GM18858 (cell line): ENCODE measurements at regions not wholly inside any gene's neighbourhood (a gene's known extent, or its start where the extent isn't known, plus 50 kb on each side); places are given as distances from the start of the nearest gene placed in this dataset.
A peak's percentile ranks its signal among the peaks of the same experiment; 100 is the strongest.

ENCODE experiments used
- ATAC-seq: cut with Tn5 transposase; IDR thresholded peaks from one replicate; pipeline ENCODE4 v1.9.1; 2021; ENCODE audit not compliant: unreplicated experiment

DNA sequence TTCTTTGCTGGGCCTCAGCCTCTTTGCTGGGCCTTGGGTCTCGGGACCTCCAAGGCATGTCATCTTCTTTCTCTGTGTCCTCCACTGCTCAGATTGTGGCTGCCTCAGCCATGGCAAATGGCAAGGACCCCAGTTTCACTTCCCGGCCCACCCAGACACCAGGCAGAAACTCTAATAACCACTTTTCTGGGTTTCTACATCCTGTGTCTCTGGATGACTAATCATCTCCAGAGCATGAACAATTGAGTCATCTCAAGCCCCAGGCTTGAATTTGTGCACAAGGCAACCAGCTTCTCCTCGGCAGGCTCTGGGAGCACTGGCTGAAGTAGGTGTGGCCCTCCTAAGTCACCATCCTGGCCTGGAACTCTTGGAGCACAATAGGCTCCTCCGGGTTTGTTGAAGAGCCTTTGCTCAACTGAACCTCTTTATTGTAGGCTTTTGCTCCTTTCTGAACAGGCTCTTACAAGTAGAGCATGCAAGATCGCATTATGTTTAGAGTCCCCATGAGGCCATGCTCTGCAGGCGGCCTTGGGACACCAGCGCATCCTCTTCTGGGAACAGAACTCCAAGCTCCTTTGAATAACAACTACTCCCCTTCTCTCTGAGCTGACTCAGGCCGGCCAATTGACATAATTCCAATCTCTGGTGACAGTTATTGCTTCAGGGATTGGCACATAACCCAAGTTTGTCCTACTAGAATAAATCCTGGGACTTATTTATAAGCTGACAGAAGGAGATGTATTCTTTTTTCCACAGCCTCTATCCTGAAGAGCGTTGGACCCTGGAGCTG lies 218.1 kb downstream of the WDR11 start:
- peak; percentile 93 for ATAC-seq

- ATAC-seq, result no peak
These were observed 219.3 kb downstream of the WDR11 start for GRCh38 chr10:121070275-121071070.

DNA sequence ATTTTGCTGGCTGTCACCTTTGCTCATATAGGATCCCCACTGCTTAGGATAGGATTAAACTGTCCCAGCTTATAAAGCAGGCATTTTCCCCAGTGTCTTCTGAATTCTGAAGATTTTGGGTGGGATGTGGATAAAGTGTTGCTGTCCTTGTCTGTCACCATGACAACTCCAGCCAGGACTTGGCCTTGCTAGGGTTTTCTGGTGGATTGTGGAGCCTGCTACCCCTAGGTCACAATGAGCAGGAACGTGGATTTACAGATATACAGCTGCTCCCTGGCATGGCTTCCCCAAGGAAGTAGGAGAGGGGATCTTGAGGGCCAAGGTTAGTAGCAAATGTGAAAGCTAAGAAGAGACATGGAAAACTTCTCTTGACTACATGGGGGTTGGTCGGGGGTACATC lies 220.7 kb downstream of the WDR11 start:
- no peak for ATAC-seq

DNA sequence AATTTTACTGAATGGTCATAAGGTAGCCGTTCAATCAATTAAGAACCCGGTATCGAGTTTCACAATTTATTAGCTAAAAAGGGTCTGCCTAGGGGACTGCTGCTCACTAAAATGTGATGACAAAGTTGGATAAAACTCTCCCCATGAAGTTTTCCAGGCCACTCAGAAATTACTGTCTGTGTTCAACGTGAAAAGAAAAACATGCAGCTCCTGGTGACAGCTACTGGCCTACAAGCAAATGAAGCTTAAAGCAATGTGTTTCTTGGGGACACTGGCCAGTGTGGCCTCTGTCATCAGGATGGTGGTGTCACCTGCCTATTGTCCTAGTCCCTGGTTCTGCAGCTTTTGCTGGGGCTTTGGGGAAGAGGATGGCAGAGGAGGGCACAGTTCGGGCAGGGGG lies 222.6 kb downstream of the WDR11 start:
- no peak for ATAC-seq

GRCh38 chr10:121076776-121077715 lies 225.9 kb downstream of the WDR11 start:
- ATAC-seq, result no peak

GRCh38 chr10:121078036-121078435 lies 226.9 kb downstream of the WDR11 start:
- no peak for ATAC-seq

GRCh38 chr10:121078672-121079102 lies 227.5 kb downstream of the WDR11 start:
- no peak for ATAC-seq

DNA sequence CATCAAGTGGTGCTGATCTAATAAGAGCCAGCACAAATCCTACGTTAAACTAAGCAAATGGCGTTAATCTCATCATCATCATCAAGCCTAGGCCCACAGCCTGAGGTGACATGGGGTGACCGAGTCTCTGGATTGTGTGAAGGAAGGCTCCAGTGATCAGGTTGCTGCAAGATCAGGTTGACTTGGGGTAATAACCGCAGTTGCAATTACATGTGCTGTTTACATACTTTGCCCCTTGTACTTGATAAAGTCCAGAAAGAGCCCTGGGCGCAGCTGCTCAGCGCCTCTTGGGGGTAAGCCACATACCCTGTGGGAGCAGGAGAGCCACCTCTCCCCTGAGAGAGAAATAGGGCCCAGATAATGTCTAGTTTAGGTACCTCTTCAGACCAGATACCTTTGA lies 228.1 kb downstream of the WDR11 start:
- no peak for ATAC-seq

DNA sequence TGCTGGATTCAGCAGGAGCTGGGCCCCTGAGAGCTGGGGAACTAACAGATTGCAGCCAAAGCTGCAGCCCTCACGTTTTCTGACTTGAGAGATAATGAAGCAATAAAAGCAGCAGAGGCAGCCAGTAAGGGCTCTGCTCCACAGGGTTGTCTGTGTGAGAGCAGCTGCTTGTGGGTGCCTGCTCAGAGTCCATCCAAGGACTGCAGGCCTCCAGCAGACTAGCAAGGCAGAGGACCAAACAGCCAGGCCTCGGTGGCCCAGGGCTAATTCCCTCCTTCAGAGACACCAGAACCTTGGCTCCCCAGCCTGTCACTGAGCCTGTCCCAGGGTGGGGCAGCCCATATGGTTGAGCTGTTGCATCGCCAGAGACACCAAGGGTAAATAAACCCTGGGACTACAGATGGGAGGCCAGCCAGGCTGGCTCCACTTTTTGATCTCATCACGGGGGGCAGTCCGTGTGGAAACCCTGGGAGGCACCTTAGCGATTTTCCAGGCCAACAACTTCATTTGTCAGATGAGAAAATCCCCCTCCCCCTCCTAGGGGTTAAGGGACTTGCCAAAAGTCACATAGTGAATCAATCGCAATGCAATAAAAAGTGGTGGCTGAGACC lies 229.2 kb downstream of the WDR11 start:
- ATAC-seq, result no peak

- ATAC-seq, result no peak
These were observed 230.1 kb downstream of the WDR11 start for GRCh38 chr10:121081306-121081705.

GRCh38 chr10:121082984-121083383 lies 231.8 kb downstream of the WDR11 start:
- no peak for ATAC-seq

DNA sequence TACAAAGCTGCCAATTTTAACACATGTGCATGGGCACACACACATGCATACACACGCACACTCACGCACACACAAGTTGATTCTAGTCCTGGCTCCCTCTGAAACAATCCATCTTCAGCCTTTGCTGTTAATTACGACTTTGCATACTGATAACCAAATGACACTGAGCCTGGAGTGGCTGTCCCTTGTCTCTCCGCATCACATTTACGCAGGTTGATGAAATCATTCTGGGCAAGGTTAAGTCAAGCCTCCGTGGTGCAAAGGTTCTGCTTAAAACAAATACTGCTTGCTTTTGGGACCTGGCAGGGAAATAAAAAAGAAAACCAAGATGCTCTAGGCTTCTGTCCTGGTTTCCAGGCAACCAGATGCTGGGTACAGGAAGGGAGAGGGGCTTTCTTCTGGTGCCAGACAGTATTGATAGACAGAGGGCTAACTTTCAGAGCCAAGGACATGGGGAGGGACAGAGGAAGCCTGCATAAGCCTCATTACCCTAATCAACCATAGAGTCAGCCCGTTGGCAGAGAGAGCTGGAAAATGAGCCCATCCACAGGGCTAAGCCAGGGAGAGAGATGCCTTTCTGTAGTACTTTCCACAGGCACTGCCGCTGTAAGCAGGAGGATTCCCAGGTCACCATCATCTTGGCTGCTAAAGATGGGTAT lies 233.0 kb downstream of the WDR11 start:
- ATAC-seq, result no peak

- no peak for ATAC-seq
These were observed 233.5 kb downstream of the WDR11 start for GRCh38 chr10:121084675-121085070.

DNA sequence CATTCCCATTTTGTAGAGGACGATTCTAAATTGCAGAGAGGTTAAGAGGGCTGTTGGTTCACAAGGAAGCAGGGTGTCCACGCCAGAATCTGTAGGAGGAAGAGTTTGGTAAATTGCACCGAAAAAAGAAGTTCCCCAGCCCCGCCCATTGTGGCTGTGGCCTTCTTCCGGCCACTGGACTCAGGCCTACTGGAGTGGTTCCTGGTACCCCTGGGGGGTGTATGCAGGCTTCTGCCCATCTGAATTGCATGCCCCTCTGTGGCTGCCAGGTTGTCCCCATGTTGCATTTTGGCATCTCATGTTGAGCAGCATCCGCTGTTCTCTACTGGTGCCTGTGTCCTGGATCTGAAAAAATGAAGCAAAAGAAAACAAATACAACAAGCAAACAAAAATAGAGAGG lies 234.2 kb downstream of the WDR11 start:
- ATAC-seq, result no peak

- ATAC-seq, result no peak
These were observed 236.0 kb downstream of the WDR11 start for GRCh38 chr10:121087129-121087528.

- no peak for ATAC-seq
These were observed 236.5 kb downstream of the WDR11 start for GRCh38 chr10:121087688-121088087.

DNA sequence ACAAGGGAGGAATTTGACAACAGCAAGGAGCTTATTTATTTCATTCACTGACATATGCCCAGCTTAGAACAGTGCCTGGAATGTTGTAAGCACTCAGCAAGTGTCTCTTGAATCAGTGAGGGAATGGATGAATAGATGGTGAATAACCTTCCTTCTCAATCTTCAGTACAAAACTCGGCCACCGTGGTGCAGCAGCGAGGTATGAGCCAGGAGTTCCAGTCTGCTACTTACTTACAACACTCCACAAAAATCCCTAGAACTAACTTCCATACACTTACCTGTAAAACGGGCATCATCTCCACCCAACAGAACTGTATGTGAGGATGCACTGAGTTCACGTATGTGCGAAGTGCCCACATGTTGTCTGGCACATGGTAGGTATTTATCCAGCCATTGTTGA lies 237.4 kb downstream of the WDR11 start:
- no peak for ATAC-seq

DNA sequence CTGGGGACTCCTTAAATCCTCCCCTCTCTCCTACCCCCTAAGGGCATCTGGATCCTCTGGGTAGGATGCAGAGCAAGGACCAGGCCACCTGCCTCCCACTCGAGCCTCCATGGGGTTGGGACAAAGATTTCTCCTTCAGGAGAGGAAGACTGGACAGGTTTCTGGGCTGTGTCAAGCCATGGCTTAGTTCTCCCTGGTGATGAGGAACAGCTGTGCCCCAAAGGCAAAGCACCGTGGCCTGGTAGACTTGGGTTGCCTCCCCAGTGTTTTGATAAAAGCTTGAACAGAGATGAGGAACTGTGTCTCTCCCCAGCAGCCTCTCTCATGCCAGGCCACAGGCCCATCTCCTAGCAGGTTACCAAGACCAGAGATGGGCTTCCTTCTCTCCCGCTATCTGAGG lies 238.3 kb downstream of the WDR11 start:
- ATAC-seq, result no peak

GRCh38 chr10:121091961-121092719 lies 241.0 kb downstream of the WDR11 start:
- ATAC-seq, result no peak

DNA sequence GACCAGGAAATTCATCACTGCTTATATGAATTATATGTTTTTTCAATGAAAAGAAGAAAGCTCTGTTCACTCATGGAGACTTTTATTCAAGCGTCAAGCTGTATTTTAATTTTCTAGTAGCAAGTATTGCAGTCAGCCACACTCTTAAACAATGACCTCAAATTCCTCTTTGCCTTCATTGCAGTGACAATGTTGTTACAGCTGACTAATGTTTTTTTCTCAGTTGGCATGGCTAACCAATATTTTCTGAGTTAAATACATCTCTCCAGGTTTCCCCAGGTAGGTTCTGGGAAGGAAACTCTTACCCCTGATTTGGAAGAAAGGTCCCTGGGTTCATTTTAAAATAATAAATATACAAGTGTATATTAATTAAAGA lies 241.5 kb downstream of the WDR11 start:
- no peak for ATAC-seq
